ENCODE measurements at regions not wholly inside any gene's neighbourhood (a gene's known extent, or its start where the extent isn't known, plus 50 kb on each side); places are given as distances from the start of the nearest gene placed in this dataset.

GRCh38 chr2:8022908-8023640, 658.8 kb upstream of the ID2 start:
- peaks cover 5% of the 10 kb centered on the region for H3K4me1 ChIP-seq
- no peak overlapping the region for H2AFZ ChIP-seq
- no peak overlapping the region for H3K9ac ChIP-seq
- no peaks in the 10 kb centered on the region for H3K27me3 ChIP-seq (ENCODE audit: control insufficient read depth, insufficient read depth, low read length)
- no peaks in the 10 kb centered on the region for H3K9me3 ChIP-seq (ENCODE audit: control insufficient read depth, low read length)
- no peak overlapping the region for H3K27ac ChIP-seq
- H3K36me3 ChIP-seq (ENCODE audit: control insufficient read depth, insufficient read depth, low read length) = no peaks in the 10 kb centered on the region
- no peak overlapping the region for H3K4me2 ChIP-seq (ENCODE audit: low read length)
- no peaks in the 10 kb centered on the region for H3K79me2 ChIP-seq
- TF ChIP-seq CTCF (IDR thresholded peaks at IDR 0.05) = no peak
- no peak overlapping the region for H3K4me3 ChIP-seq (ENCODE audit: low read depth, low read length)

- H3K27me3 ChIP-seq (ENCODE audit: control insufficient read depth, insufficient read depth, low read length) = no peaks in the 10 kb centered on the region
- no peak overlapping the region for H3K27ac ChIP-seq
- no peak overlapping the region for H2AFZ ChIP-seq
- no peaks in the 10 kb centered on the region for H3K36me3 ChIP-seq (ENCODE audit: control insufficient read depth, insufficient read depth, low read length)
- H3K4me1 ChIP-seq = peaks cover 5% of the 10 kb centered on the region
- H3K79me2 ChIP-seq = no peaks in the 10 kb centered on the region
- H3K9me3 ChIP-seq (ENCODE audit: control insufficient read depth, low read length) = no peaks in the 10 kb centered on the region
- no peak overlapping the region for H3K4me3 ChIP-seq (ENCODE audit: low read depth, low read length)
- no peak overlapping the region for H3K9ac ChIP-seq
- H3K4me2 ChIP-seq (ENCODE audit: low read length) = no peak overlapping the region
- TF ChIP-seq CTCF (IDR thresholded peaks at IDR 0.05) = no peak
These were observed 657.4 kb upstream of the ID2 start for GRCh38 chr2:8024506-8024905.

GRCh38 chr2:8026381-8026780, 655.5 kb upstream of the ID2 start:
- Histone ChIP-seq H3K27ac (no peak overlapping the region), H2AFZ (no peak overlapping the region), H3K4me1 (peaks cover 5% of the 10 kb centered on the region), H3K4me2 (ENCODE audit: low read length) (no peak overlapping the region), H3K27me3 (ENCODE audit: control insufficient read depth, insufficient read depth, low read length) (no peaks in the 10 kb centered on the region), H3K36me3 (ENCODE audit: control insufficient read depth, insufficient read depth, low read length) (no peaks in the 10 kb centered on the region), H3K9ac (no peak overlapping the region), H3K9me3 (ENCODE audit: control insufficient read depth, low read length) (no peaks in the 10 kb centered on the region), H3K4me3 (ENCODE audit: low read depth, low read length) (no peak overlapping the region), H3K79me2 (no peaks in the 10 kb centered on the region)
- no peak for TF ChIP-seq CTCF (IDR thresholded peaks at IDR 0.05)

GRCh38 chr2:8027387-8027786, 654.5 kb upstream of the ID2 start:
- no peak overlapping the region for H2AFZ ChIP-seq
- no peak overlapping the region for H3K9ac ChIP-seq
- no peaks in the 10 kb centered on the region for H3K27me3 ChIP-seq (ENCODE audit: control insufficient read depth, insufficient read depth, low read length)
- no peaks in the 10 kb centered on the region for H3K9me3 ChIP-seq (ENCODE audit: control insufficient read depth, low read length)
- no peak for TF ChIP-seq CTCF (IDR thresholded peaks at IDR 0.05)
- H3K4me1 ChIP-seq = peaks cover 2% of the 10 kb centered on the region
- no peak overlapping the region for H3K4me3 ChIP-seq (ENCODE audit: low read depth, low read length)
- H3K79me2 ChIP-seq = no peaks in the 10 kb centered on the region
- no peaks in the 10 kb centered on the region for H3K36me3 ChIP-seq (ENCODE audit: control insufficient read depth, insufficient read depth, low read length)
- H3K27ac ChIP-seq = no peak overlapping the region
- no peak overlapping the region for H3K4me2 ChIP-seq (ENCODE audit: low read length)

- Histone ChIP-seq H3K79me2 (no peaks in the 10 kb centered on the region), H2AFZ (no peak overlapping the region), H3K4me3 (ENCODE audit: low read depth, low read length) (no peak overlapping the region), H3K4me1 (no peaks in the 10 kb centered on the region), H3K27me3 (ENCODE audit: control insufficient read depth, insufficient read depth, low read length) (no peaks in the 10 kb centered on the region), H3K36me3 (ENCODE audit: control insufficient read depth, insufficient read depth, low read length) (no peaks in the 10 kb centered on the region), H3K27ac (no peak overlapping the region), H3K9ac (no peak overlapping the region), H3K4me2 (ENCODE audit: low read length) (no peak overlapping the region), H3K9me3 (ENCODE audit: control insufficient read depth, low read length) (no peaks in the 10 kb centered on the region)
- TF ChIP-seq CTCF (IDR thresholded peaks at IDR 0.05) = no peak
These were observed 653.8 kb upstream of the ID2 start for GRCh38 chr2:8028036-8028435.

Data from parathyroid adenoma (tissue), 2 donors.